MCF 10A (cell line): ENCODE measurements at regions not wholly inside any gene's neighbourhood (a gene's known extent, or its start where the extent isn't known, plus 50 kb on each side); places are given as distances from the start of the nearest gene placed in this dataset.

ENCODE experiments used
- BruUV-seq: library from RNA; stranded (reverse); fragments of 400-500 nt; replicated peaks from 2 replicates; lab custom pipeline; 2021; lab: Mats Ljungman, UMichigan
- CTCF ChIA-PET: fragments of 300-600 bp; sonication (Branson Sonifier 250); formaldehyde crosslinking; extraction: SDS; loops from one replicate; lab custom pipeline; 2021; ENCODE audit warnings: antibody characterized with exemption, inconsistent platforms; lab: Yijun Ruan, JAX
- POLR2A ChIA-PET: fragments of 300-600, 350-650 bp; sonication (Branson Sonifier 250); formaldehyde crosslinking; extraction: SDS; loops from one replicate; lab custom pipeline; 2020; ENCODE audit warnings: antibody characterized with exemption, inconsistent platforms; lab: Yijun Ruan, JAX
- DNase-seq: peaks from one replicate; pipeline ENCODE4 v3.0.0-alpha.2; 2018; ENCODE audit not compliant: unreplicated experiment
- H3K27ac Mint-ChIP-seq: one replicate; pipeline ENCODE4 v1.8.0; 2022; ENCODE audit warnings: mild to moderate bottlenecking, low read depth, mixed read lengths; ENCODE audit not compliant: unreplicated experiment
- H3K27me3 Mint-ChIP-seq: one replicate; pipeline ENCODE4 v1.8.0; 2022; ENCODE audit warnings: mixed read lengths; ENCODE audit not compliant: insufficient read depth, unreplicated experiment
- H3K36me3 Mint-ChIP-seq: one replicate; pipeline ENCODE4 v1.8.0; 2022; ENCODE audit warnings: mild to moderate bottlenecking, moderate library complexity, mixed read lengths; ENCODE audit not compliant: insufficient read depth, unreplicated experiment
- H3K4me1 Mint-ChIP-seq: one replicate; pipeline ENCODE4 v1.8.0; 2022; ENCODE audit warnings: mixed read lengths; ENCODE audit not compliant: insufficient read depth, unreplicated experiment
- H3K4me3 Mint-ChIP-seq: one replicate; pipeline ENCODE4 v1.8.0; 2022; ENCODE audit warnings: mild to moderate bottlenecking, moderate library complexity, mixed read lengths; ENCODE audit not compliant: unreplicated experiment
- H3K9me3 Mint-ChIP-seq: one replicate; pipeline ENCODE4 v1.8.0; 2022; ENCODE audit warnings: mixed read lengths; ENCODE audit not compliant: unreplicated experiment
- intact Hi-C: fragments of 100-400 bp; cut with micrococcal nuclease; formaldehyde crosslinking; loops from 2 replicates; pipeline ENCODE4 v1.14.1; 2022
- TF ChIP-seq, protein P1 (sequence below): fragments of 200-600 bp; IDR thresholded peaks from one replicate; pipeline ENCODE4 v1.8.0; 2022; ENCODE audit warnings: antibody characterized with exemption, mild to moderate bottlenecking; ENCODE audit not compliant: unreplicated experiment

DNA sequence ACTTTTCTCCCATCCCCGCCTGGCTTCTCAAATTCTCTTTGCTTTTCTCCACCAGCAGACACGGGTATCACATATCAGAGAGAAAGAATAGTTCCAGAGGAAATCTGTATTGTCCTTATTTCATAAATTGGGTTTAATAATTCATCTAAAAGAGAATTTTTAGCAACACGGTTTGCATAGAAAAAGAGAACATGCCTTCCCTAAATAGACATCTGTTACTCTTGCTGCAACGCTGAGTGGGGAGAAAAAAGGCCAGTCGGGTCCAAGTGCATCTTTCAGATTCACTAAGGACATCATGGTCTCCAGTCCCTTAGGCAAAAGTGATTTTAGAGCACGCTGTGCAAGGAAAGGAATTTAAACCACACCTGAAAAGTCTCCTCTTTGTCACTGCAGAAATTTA, 201.3 kb downstream of the ABHD5 start:
- no peak overlapping the region for H3K4me3 Mint-ChIP-seq
- POLR2A ChIA-PET: no interaction called here

DNA sequence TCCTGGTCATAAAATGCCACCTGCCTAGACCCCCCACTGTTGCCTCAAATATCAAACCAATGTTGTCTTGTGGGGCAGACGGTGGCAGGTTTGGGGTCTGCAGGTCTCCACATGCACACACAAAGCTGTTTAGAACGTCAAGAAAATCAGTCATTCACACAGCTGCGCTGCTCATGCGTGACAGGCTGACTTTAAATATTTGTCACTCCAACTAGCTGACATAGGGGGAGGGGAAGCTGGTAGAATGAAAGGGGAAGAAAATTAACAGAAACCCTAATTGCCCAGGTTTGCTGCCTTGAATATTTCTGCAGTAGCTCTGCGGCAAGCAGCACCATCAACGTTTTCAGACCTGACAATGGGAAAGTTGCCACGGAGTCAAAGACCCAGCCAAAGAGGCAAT, 201.8 kb downstream of the ABHD5 start:
- DNase-seq: no peak
- Mint-ChIP-seq H3K27me3 (no peaks in the 10 kb centered on the region), H3K4me3 (no peak overlapping the region), H3K36me3 (no peaks in the 10 kb centered on the region), H3K27ac (no peak overlapping the region), H3K4me1 (no peaks in the 10 kb centered on the region), H3K9me3 (no peaks in the 10 kb centered on the region)
- ChIA-PET CTCF (no interaction called here), POLR2A (no interaction called here)
- BruUV-seq: no TSS peak
- TF ChIP-seq, protein P1, sequence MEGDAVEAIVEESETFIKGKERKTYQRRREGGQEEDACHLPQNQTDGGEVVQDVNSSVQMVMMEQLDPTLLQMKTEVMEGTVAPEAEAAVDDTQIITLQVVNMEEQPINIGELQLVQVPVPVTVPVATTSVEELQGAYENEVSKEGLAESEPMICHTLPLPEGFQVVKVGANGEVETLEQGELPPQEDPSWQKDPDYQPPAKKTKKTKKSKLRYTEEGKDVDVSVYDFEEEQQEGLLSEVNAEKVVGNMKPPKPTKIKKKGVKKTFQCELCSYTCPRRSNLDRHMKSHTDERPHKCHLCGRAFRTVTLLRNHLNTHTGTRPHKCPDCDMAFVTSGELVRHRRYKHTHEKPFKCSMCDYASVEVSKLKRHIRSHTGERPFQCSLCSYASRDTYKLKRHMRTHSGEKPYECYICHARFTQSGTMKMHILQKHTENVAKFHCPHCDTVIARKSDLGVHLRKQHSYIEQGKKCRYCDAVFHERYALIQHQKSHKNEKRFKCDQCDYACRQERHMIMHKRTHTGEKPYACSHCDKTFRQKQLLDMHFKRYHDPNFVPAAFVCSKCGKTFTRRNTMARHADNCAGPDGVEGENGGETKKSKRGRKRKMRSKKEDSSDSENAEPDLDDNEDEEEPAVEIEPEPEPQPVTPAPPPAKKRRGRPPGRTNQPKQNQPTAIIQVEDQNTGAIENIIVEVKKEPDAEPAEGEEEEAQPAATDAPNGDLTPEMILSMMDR: no peak
- intact Hi-C loops: no loop called here

More for the DNA sequence above, 201.3 kb downstream of the ABHD5 start:
- no peaks in the 10 kb centered on the region for H3K9me3 Mint-ChIP-seq
- no peak for DNase-seq
- no peak overlapping the region for H3K27ac Mint-ChIP-seq
- H3K36me3 Mint-ChIP-seq: no peaks in the 10 kb centered on the region
- no peaks in the 10 kb centered on the region for H3K4me1 Mint-ChIP-seq
- TF ChIP-seq, protein P1: no peak
- intact Hi-C loops: no loop called here
- BruUV-seq: no TSS peak
- CTCF ChIA-PET: no interaction called here
- H3K27me3 Mint-ChIP-seq: no peaks in the 10 kb centered on the region

DNA sequence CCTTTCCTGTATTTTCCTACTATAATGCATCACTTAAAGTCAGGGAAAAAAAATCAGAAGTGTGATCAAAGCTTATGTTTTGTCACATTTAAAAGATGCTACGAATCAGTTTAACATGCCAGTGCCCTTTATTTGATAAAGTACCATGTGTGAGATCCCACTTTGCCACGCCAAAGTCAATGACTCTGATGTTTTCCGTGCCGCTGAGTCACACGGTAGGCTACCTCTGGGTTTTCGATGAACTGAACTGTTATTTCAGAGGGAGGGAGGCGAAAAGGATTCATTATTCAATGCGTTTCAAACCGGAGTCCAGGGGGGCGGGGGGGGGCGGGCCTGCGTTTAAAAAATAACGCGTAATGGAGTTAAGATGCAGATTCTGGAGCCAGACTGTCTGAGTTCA, 203.0 kb downstream of the ABHD5 start:
- CTCF ChIA-PET: no interaction called here
- intact Hi-C loops: no loop called here
- Mint-ChIP-seq H3K36me3 (no peaks in the 10 kb centered on the region), H3K9me3 (no peaks in the 10 kb centered on the region), H3K4me1 (no peaks in the 10 kb centered on the region), H3K27ac (no peak overlapping the region), H3K27me3 (no peaks in the 10 kb centered on the region), H3K4me3 (no peak overlapping the region)
- DNase-seq: no peak
- TF ChIP-seq, protein P1: no peak
- no TSS peak for BruUV-seq
- POLR2A ChIA-PET: no interaction called here

DNA sequence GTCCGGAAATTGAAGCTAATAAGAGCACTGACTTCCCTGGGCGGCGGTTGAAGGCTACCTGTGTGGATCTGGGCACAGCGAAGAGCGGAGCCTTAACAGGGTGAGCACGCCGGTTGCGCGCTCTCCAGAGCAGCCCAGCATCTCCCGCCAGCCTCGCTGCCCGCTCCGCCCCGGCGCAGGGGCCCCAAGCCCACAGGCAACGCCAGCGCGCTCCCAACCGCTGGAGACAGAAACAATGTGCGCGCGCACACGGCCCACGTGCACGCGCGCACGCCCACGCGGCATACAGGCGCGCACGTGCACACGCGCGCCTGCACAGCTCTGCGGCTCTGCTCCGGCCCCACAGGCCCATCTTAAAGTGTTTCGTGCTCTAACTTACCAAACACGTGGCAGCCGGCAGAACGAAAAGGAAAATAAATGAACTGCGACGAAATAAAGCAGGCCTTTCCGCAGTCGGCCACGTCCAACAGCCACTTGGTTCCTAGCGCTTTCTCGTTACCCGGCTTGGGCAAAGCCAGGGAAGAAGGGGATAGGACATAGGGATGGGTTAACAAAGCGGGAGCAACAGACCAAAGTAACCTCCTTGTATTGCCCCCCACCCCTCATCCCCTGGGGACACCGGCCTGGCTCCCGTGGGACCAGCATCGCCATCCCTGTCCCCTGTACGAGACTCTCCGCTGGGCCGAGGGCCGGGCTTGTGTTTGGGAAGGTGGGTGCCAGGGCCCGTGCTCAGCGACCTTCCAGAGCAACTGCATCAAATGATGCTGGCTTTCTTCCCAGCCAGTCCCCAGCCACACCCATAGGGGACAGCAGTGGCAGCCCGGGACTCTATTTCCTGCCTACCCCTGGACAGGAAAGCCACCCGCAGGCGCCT, 203.7 kb downstream of the ABHD5 start:
- no peak overlapping the region for H3K4me3 Mint-ChIP-seq
- CTCF ChIA-PET: no interaction called here
- no peak for DNase-seq
- intact Hi-C loops: no loop called here
- no peak overlapping the region for H3K27ac Mint-ChIP-seq
- H3K4me1 Mint-ChIP-seq: no peaks in the 10 kb centered on the region
- H3K9me3 Mint-ChIP-seq: no peaks in the 10 kb centered on the region
- H3K36me3 Mint-ChIP-seq: no peaks in the 10 kb centered on the region
- H3K27me3 Mint-ChIP-seq: no peaks in the 10 kb centered on the region
- POLR2A ChIA-PET: no interaction called here
- TF ChIP-seq, protein P1: no peak
- no TSS peak for BruUV-seq
